ENCODE measurements at regions not wholly inside any gene's neighbourhood (a gene's known extent, or its start where the extent isn't known, plus 50 kb on each side); places are given as distances from the start of the nearest gene placed in this dataset.

GRCh38 chr6:49257549-49257948, 205.5 kb downstream of the MMUT start:
- Mint-ChIP-seq H3K27me3 (ENCODE audit: low read depth) (no peaks in the 10 kb centered on the region), H3K9me3 (ENCODE audit: low read depth) (no peaks in the 10 kb centered on the region), H3K27ac (ENCODE audit: unreplicated experiment) (no peak overlapping the region), H3K4me3 (ENCODE audit: unreplicated experiment) (no peak overlapping the region), H3K4me1 (ENCODE audit: low read depth) (no peaks in the 10 kb centered on the region), H3K36me3 (ENCODE audit: low read depth) (no peaks in the 10 kb centered on the region)
- no peak for DNase-seq (ENCODE audit: low spot score)
- TF ChIP-seq CTCF (IDR thresholded peaks at IDR 0.05), result no peak

- H3K27me3 Mint-ChIP-seq (ENCODE audit: low read depth), result no peaks in the 10 kb centered on the region
- H3K4me3 Mint-ChIP-seq (ENCODE audit: unreplicated experiment), result no peak overlapping the region
- no peak for TF ChIP-seq CTCF (IDR thresholded peaks at IDR 0.05)
- no peaks in the 10 kb centered on the region for H3K9me3 Mint-ChIP-seq (ENCODE audit: low read depth)
- no peak for DNase-seq (ENCODE audit: low spot score)
- no peaks in the 10 kb centered on the region for H3K36me3 Mint-ChIP-seq (ENCODE audit: low read depth)
- H3K4me1 Mint-ChIP-seq (ENCODE audit: low read depth), result no peaks in the 10 kb centered on the region
- no peak overlapping the region for H3K27ac Mint-ChIP-seq (ENCODE audit: unreplicated experiment)
These were observed 207.7 kb downstream of the MMUT start for GRCh38 chr6:49255335-49255734.

- Mint-ChIP-seq H3K4me1 (ENCODE audit: low read depth) (no peaks in the 10 kb centered on the region), H3K9me3 (ENCODE audit: low read depth) (no peaks in the 10 kb centered on the region), H3K27ac (ENCODE audit: unreplicated experiment) (no peak overlapping the region), H3K36me3 (ENCODE audit: low read depth) (no peaks in the 10 kb centered on the region), H3K4me3 (ENCODE audit: unreplicated experiment) (no peak overlapping the region), H3K27me3 (ENCODE audit: low read depth) (no peaks in the 10 kb centered on the region)
- no peak for DNase-seq (ENCODE audit: low spot score)
- no peak for TF ChIP-seq CTCF (IDR thresholded peaks at IDR 0.05)
These were observed 210.2 kb downstream of the MMUT start for GRCh38 chr6:49252901-49253300.

GRCh38 chr6:49233483-49233882, 229.6 kb downstream of the MMUT start:
- H3K27ac Mint-ChIP-seq (ENCODE audit: unreplicated experiment), result no peak overlapping the region
- H3K4me1 Mint-ChIP-seq (ENCODE audit: low read depth), result no peaks in the 10 kb centered on the region
- TF ChIP-seq CTCF (IDR thresholded peaks at IDR 0.05), result no peak
- no peaks in the 10 kb centered on the region for H3K27me3 Mint-ChIP-seq (ENCODE audit: low read depth)
- H3K36me3 Mint-ChIP-seq (ENCODE audit: low read depth), result peaks cover 1% of the 10 kb centered on the region
- DNase-seq (ENCODE audit: low spot score), result no peak
- no peak overlapping the region for H3K4me3 Mint-ChIP-seq (ENCODE audit: unreplicated experiment)
- H3K9me3 Mint-ChIP-seq (ENCODE audit: low read depth), result peaks cover 22% of the 10 kb centered on the region

GRCh38 chr6:49225471-49225870, 237.6 kb downstream of the MMUT start:
- no peak for DNase-seq (ENCODE audit: low spot score)
- no peak overlapping the region for H3K4me3 Mint-ChIP-seq (ENCODE audit: unreplicated experiment)
- H3K36me3 Mint-ChIP-seq (ENCODE audit: low read depth), result peaks cover 2% of the 10 kb centered on the region
- no peak for TF ChIP-seq CTCF (IDR thresholded peaks at IDR 0.05)
- peaks cover 30% of the 10 kb centered on the region for H3K9me3 Mint-ChIP-seq (ENCODE audit: low read depth)
- peaks cover 2% of the 10 kb centered on the region for H3K27me3 Mint-ChIP-seq (ENCODE audit: low read depth)
- H3K27ac Mint-ChIP-seq (ENCODE audit: unreplicated experiment), result no peak overlapping the region
- H3K4me1 Mint-ChIP-seq (ENCODE audit: low read depth), result no peaks in the 10 kb centered on the region

All from chondrocyte (in vitro differentiated cells).